Ovary (tissue), 3 donors: ENCODE measurements at regions not wholly inside any gene's neighbourhood (a gene's known extent, or its start where the extent isn't known, plus 50 kb on each side); places are given as distances from the start of the nearest gene placed in this dataset.

ENCODE experiments used
- CTCF ChIP-seq, 3 donors: fragments of 450-650 bp in 2 of 3; fragments of 200-600 bp in 1 of 3; IDR thresholded peaks; one replicate each; pipeline versions ENCODE4 v1.5.1 to v1.8.0; 2016 to 2022; ENCODE audit warnings: antibody characterized with exemption in 3 of 3, mild to moderate bottlenecking in 1 of 3
- POLR2A ChIP-seq: fragments of 450-650 bp; IDR thresholded peaks from one replicate; pipeline ENCODE4 v1.6.1; 2017; ENCODE audit warnings: antibody characterized with exemption, mild to moderate bottlenecking, moderate library complexity
- donor health status: DM: no; HTN: no; CAD: no.

GRCh38 chr18:2425426-2426317 lies 145.6 kb downstream of the METTL4 start:
- TF ChIP-seq POLR2A = no peak
- no peak for TF ChIP-seq CTCF (IDR thresholded peaks at IDR 0.05)
